ENCODE measurements at regions not wholly inside any gene's neighbourhood (a gene's known extent, or its start where the extent isn't known, plus 50 kb on each side); places are given as distances from the start of the nearest gene placed in this dataset.

- ATAC-seq, result no peak
- Mint-ChIP-seq H3K9me3 (peaks cover 0 to 19% (median 0%) of the 10 kb centered on the region in 9 donors), H3K4me1 (no peaks in the 10 kb centered on the region), H3K36me3 (no peaks in the 10 kb centered on the region), H3K27ac (no peak overlapping the region), H3K27me3 (peaks cover 0 to 4% (median 0%) of the 10 kb centered on the region in 5 donors), H3K4me3 (no peak overlapping the region)
- DNase-seq, result no peak
- POLR2A ChIA-PET, result no interaction called here
Measured at GRCh38 chr5:8188874-8189565, 320.1 kb downstream of the MTRR start.

GRCh38 chr5:8192840-8193239, 323.9 kb downstream of the MTRR start:
- no peak overlapping the region for H3K27ac Mint-ChIP-seq
- no peaks in the 10 kb centered on the region for H3K36me3 Mint-ChIP-seq
- H3K9me3 Mint-ChIP-seq, result peaks cover 0 to 19% (median 0%) of the 10 kb centered on the region in 9 donors
- no peaks in the 10 kb centered on the region for H3K4me1 Mint-ChIP-seq
- no peaks in the 10 kb centered on the region for H3K27me3 Mint-ChIP-seq
- POLR2A ChIA-PET, result no interaction called here
- no peak for ATAC-seq
- DNase-seq, result no peak
- H3K4me3 Mint-ChIP-seq, result no peak overlapping the region

- no peak overlapping the region for H3K4me3 Mint-ChIP-seq
- no peaks in the 10 kb centered on the region for H3K27me3 Mint-ChIP-seq
- H3K4me1 Mint-ChIP-seq, result no peaks in the 10 kb centered on the region
- DNase-seq (no peak), ATAC-seq (no peak)
- POLR2A ChIA-PET, result no interaction called here
- no peak overlapping the region for H3K27ac Mint-ChIP-seq
- H3K36me3 Mint-ChIP-seq, result no peaks in the 10 kb centered on the region
- peaks cover 0 to 19% (median 2%) of the 10 kb centered on the region in 9 donors for H3K9me3 Mint-ChIP-seq
Measured at GRCh38 chr5:8196061-8196460, 327.1 kb downstream of the MTRR start.

- Mint-ChIP-seq H3K4me1 (no peaks in the 10 kb centered on the region), H3K4me3 (no peak overlapping the region), H3K9me3 (peaks cover 6 to 18% (median 8%) of the 10 kb centered on the region in 9 donors), H3K27me3 (peaks cover 0 to 5% (median 0%) of the 10 kb centered on the region in 5 donors), H3K27ac (no peak overlapping the region), H3K36me3 (peaks cover 0 to 7% (median 0%) of the 10 kb centered on the region in 3 donors)
- POLR2A ChIA-PET, result no interaction called here
- ATAC-seq (no peak), DNase-seq (no peak)
Measured at GRCh38 chr5:8208307-8208706, 339.4 kb downstream of the MTRR start.

- Mint-ChIP-seq H3K27me3 (peaks cover 0 to 5% (median 0%) of the 10 kb centered on the region in 5 donors), H3K4me1 (no peaks in the 10 kb centered on the region), H3K4me3 (no peak overlapping the region), H3K9me3 (peaks cover 0 to 9% (median 3%) of the 10 kb centered on the region in 9 donors), H3K27ac (no peak overlapping the region), H3K36me3 (no peaks in the 10 kb centered on the region)
- DNase-seq, result no peak
- ATAC-seq, result no peak
- POLR2A ChIA-PET, result no interaction called here
Measured at GRCh38 chr5:8209500-8209899, 340.6 kb downstream of the MTRR start.

GRCh38 chr5:8213701-8214240, 344.8 kb downstream of the MTRR start:
- H3K4me1 Mint-ChIP-seq, result no peaks in the 10 kb centered on the region
- no peak overlapping the region for H3K27ac Mint-ChIP-seq
- peaks cover 0 to 8% (median 0%) of the 10 kb centered on the region in 5 donors for H3K27me3 Mint-ChIP-seq

GRCh38 chr5:8216921-8217320, 348.0 kb downstream of the MTRR start:
- Mint-ChIP-seq H3K4me1 (no peaks in the 10 kb centered on the region), H3K4me3 (no peak overlapping the region), H3K27ac (no peak overlapping the region), H3K9me3 (peaks cover 0 to 33% (median 2%) of the 10 kb centered on the region in 9 donors), H3K36me3 (peaks cover 0 to 8% (median 0%) of the 10 kb centered on the region in 3 donors), H3K27me3 (peaks cover 0 to 8% (median 0%) of the 10 kb centered on the region in 5 donors)
- DNase-seq, result no peak
- POLR2A ChIA-PET, result no interaction called here
- no peak for ATAC-seq

More at GRCh38 chr5:8213701-8214240, 344.8 kb downstream of the MTRR start:
- DNase-seq (no peak), ATAC-seq (no peak)
- H3K4me3 Mint-ChIP-seq, result no peak overlapping the region
- no peaks in the 10 kb centered on the region for H3K36me3 Mint-ChIP-seq
- POLR2A ChIA-PET, result no interaction called here
- H3K9me3 Mint-ChIP-seq, result peaks cover 0 to 20% (median 2%) of the 10 kb centered on the region in 9 donors

GRCh38 chr5:8226148-8226547, 357.2 kb downstream of the MTRR start:
- H3K4me1 Mint-ChIP-seq, result no peaks in the 10 kb centered on the region
- POLR2A ChIA-PET, result no interaction called here
- H3K27me3 Mint-ChIP-seq, result peaks cover 0 to 3% (median 0%) of the 10 kb centered on the region in 5 donors
- peaks cover 0 to 5% (median 0%) of the 10 kb centered on the region in 3 donors for H3K36me3 Mint-ChIP-seq
- H3K27ac Mint-ChIP-seq, result no peak overlapping the region
- DNase-seq (no peak), ATAC-seq (no peak)
- H3K9me3 Mint-ChIP-seq, result peaks cover 0 to 49% (median 19%) of the 10 kb centered on the region in 9 donors
- H3K4me3 Mint-ChIP-seq, result no peak overlapping the region

GRCh38 chr5:8227112-8227511, 358.2 kb downstream of the MTRR start:
- no peak overlapping the region for H3K4me3 Mint-ChIP-seq
- DNase-seq, result no peak
- no peaks in the 10 kb centered on the region for H3K36me3 Mint-ChIP-seq
- H3K9me3 Mint-ChIP-seq, result peaks cover 0 to 40% (median 14%) of the 10 kb centered on the region in 9 donors
- H3K4me1 Mint-ChIP-seq, result no peaks in the 10 kb centered on the region
- POLR2A ChIA-PET, result no interaction called here
- no peak for ATAC-seq
- H3K27me3 Mint-ChIP-seq, result peaks cover 0 to 3% (median 0%) of the 10 kb centered on the region in 5 donors
- H3K27ac Mint-ChIP-seq, result no peak overlapping the region

GRCh38 chr5:8229551-8229950, 360.6 kb downstream of the MTRR start:
- POLR2A ChIA-PET, result no interaction called here
- Mint-ChIP-seq H3K27ac (no peak overlapping the region), H3K36me3 (no peaks in the 10 kb centered on the region), H3K9me3 (peaks cover 0 to 18% (median 4%) of the 10 kb centered on the region in 9 donors), H3K4me3 (no peak overlapping the region), H3K4me1 (no peaks in the 10 kb centered on the region), H3K27me3 (no peaks in the 10 kb centered on the region)
- no peak for ATAC-seq
- DNase-seq, result no peak

GRCh38 chr5:8230868-8231267, 361.9 kb downstream of the MTRR start:
- no peaks in the 10 kb centered on the region for H3K36me3 Mint-ChIP-seq
- peaks cover 0 to 19% (median 2%) of the 10 kb centered on the region in 9 donors for H3K9me3 Mint-ChIP-seq
- no peak overlapping the region for H3K4me3 Mint-ChIP-seq
- ATAC-seq (no peak), DNase-seq (no peak)
- H3K27me3 Mint-ChIP-seq, result no peaks in the 10 kb centered on the region
- POLR2A ChIA-PET, result no interaction called here
- H3K4me1 Mint-ChIP-seq, result no peaks in the 10 kb centered on the region
- H3K27ac Mint-ChIP-seq, result no peak overlapping the region

GRCh38 chr5:8233479-8233878, 364.5 kb downstream of the MTRR start:
- Mint-ChIP-seq H3K27me3 (no peaks in the 10 kb centered on the region), H3K9me3 (peaks cover 0 to 15% (median 2%) of the 10 kb centered on the region in 9 donors), H3K27ac (no peak overlapping the region), H3K4me3 (no peak overlapping the region), H3K4me1 (no peaks in the 10 kb centered on the region), H3K36me3 (no peaks in the 10 kb centered on the region)
- POLR2A ChIA-PET, result no interaction called here
- DNase-seq (no peak), ATAC-seq (no peak)

- H3K9me3 Mint-ChIP-seq, result peaks cover 0 to 10% (median 2%) of the 10 kb centered on the region in 9 donors
- DNase-seq (no peak), ATAC-seq (no peak)
- no peaks in the 10 kb centered on the region for H3K4me1 Mint-ChIP-seq
- no peak overlapping the region for H3K27ac Mint-ChIP-seq
- POLR2A ChIA-PET, result no interaction called here
- H3K27me3 Mint-ChIP-seq, result no peaks in the 10 kb centered on the region
- H3K36me3 Mint-ChIP-seq, result no peaks in the 10 kb centered on the region
- no peak overlapping the region for H3K4me3 Mint-ChIP-seq
Measured at GRCh38 chr5:8234179-8234770, 365.3 kb downstream of the MTRR start.

All from naive thymus-derived CD8-positive, alpha-beta T cell (primary cell).